ELF-1 (cell line): ENCODE measurements at regions not wholly inside any gene's neighbourhood (a gene's known extent, or its start where the extent isn't known, plus 50 kb on each side); places are given as distances from the start of the nearest gene placed in this dataset.
"Not testable (repeated sequence)": the region's sequence is repeated elsewhere in the genome, so short reads cannot be mapped to it uniquely, and the experiment has no call there.

ENCODE experiments used
- DNase-seq: peaks from one replicate; pipeline ENCODE4 v3.0.0-alpha.2; 2016; ENCODE audit warnings: low read depth, low spot score

DNA sequence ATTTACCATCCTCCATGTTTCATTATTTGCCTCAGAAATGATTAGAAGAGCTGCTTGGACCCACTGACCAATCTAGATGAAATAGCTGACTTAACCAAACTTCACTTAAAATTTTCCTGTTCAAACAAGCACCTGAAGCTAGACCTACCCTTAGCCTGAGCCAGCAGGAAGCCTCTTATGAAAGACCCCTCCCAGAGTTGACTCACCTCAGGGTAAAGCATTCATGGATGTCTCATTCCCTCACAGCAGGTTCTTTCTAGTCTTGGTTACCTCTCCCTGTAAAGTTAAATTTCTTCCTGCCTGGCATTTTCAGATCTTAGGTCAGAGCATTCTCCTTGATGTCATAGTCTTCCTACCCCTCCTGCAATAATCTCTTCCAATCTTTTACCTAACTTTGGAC is 1209.8 kb downstream of the FLRT2 start:
- no peak for DNase-seq

DNA sequence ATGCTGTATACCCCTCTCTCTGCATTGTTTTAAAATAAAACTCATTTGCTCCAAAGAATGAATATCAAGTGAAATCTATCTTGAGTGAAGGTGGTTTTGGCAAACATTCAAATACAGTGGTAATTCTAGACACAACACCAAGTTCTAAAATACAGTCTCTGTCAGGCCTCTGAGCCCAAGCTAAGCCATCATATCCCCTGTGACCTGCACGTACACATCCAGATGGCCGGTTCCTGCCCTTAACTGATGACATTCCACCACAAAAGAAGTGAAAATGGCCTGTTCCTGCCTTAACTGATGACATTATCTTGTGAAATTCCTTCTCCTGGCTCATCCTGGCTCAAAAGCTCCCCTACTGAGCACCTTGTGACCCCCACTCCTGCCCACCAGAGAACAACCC is 1201.5 kb downstream of the FLRT2 start:
- DNase-seq: not testable (repeated sequence)

GRCh38 chr14:86723254-86723624 is 1193.3 kb downstream of the FLRT2 start:
- DNase-seq: no peak

GRCh38 chr14:86722612-86723253 is 1192.8 kb downstream of the FLRT2 start:
- DNase-seq: no peak

- no peak for DNase-seq
Measured at GRCh38 chr14:86714575-86714974, 1184.6 kb downstream of the FLRT2 start.

- DNase-seq: no peak
Measured at GRCh38 chr14:86714153-86714552, 1184.2 kb downstream of the FLRT2 start.

- peak; percentile 1 for DNase-seq
Measured at GRCh38 chr14:86712727-86713126, 1182.8 kb downstream of the FLRT2 start.

GRCh38 chr14:86712176-86712575 is 1182.2 kb downstream of the FLRT2 start:
- DNase-seq: no peak

DNA sequence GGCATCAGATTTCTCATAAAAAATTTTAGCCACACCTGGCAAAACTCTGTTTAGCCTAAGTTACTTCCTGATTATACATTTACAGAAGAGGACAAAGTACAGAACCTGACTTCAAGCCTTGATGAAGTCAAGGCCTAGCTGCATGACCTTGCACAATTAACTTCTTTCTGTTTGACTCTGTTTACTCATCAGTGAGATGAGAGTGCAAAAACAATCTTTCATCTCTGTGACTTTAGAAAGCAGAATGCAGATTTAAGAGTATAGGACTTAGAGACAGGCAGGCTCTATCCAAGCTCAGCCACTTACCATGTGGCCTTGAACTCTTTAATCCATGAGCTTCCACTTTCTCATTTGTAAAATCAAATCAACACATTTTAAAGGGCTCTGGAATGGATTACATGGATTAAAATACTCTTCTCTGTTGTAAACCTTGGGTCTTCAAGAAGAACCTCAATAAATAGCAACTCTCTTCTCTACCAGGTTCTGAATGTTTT is 1178.9 kb downstream of the FLRT2 start:
- DNase-seq: no peak

DNA sequence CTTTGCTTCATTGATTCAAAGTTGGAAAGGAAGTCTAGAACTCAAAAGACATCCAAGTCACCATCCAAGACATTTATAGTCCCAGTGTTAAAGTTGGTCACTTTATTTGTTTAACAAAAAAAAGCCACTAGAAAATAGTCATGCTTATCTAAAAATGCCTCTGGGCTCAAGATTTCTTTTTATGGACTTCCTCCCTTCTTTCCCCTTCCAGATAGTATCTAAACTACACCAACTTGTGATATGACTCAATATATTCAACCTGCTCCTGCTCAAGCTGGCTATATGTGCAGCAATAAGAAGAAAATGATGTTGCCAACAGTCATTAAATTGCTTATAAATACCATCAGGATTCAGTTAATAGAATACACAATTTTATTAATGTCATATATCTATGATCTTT is 1177.1 kb downstream of the FLRT2 start:
- DNase-seq: no peak

DNA sequence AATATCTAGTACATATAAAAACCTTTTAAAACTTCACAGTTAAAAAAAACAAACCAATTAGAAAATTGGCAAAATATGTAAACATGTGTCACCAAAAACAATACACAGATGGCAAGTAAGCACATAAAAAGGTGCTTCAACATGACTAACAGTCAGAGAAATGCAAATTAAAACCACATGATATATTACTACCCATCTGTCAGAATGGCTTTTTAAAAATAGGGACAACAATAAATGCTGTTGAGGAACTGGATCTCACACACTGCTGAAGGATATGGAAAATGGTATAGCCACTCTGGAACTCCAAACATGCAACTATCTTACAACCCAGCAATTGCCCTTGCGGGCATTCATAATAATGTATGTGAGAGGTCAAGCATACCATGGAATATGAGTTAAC is 1153.6 kb downstream of the FLRT2 start:
- DNase-seq: no peak

GRCh38 chr14:86675059-86675458 is 1145.1 kb downstream of the FLRT2 start:
- no peak for DNase-seq

GRCh38 chr14:86673523-86673969 is 1143.6 kb downstream of the FLRT2 start:
- DNase-seq: no peak

DNA sequence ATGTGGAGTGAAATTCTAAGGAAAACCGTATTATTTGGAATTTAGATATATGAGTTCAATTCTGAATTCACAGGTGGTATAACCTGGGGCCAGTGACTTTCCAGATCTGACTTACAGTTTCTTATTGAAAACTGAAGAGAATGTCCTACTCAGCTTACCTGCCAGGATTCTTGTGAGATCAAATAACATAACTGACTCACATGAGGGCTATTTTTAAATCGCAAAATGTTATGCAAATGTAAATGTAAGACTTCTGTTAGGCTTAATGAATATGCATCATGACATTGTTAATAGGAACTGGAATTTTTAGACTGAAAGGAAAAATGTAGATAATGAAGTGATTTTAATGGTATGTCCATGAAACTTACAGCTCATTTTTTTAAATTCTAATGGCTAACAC is 1142.1 kb downstream of the FLRT2 start:
- DNase-seq: no peak

- DNase-seq: no peak
Measured at GRCh38 chr14:86665975-86666374, 1136.0 kb downstream of the FLRT2 start.

- DNase-seq: no peak
Measured at GRCh38 chr14:86662334-86662733, 1132.4 kb downstream of the FLRT2 start.

- peak; percentile 68 for DNase-seq
Measured at GRCh38 chr14:86654558-86655184, 1124.7 kb downstream of the FLRT2 start.

DNA sequence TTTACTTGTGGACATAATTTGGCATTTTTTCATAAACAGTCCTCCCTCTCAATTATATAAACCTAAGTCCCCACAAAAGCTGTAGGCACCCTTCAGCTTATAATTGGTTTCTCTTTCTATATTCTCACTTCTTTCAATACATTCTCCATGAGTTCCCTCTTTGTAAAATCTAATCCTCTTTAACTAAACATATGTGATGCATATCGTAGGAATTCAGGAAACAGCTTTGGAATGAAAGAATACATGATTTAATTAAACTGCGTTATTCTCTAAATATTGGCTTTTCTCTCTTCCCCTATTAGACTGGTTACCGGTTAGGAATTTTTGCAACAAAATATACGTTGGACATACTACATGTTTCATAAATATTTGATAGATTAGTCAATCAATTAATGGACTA is 1122.6 kb downstream of the FLRT2 start:
- no peak for DNase-seq

DNA sequence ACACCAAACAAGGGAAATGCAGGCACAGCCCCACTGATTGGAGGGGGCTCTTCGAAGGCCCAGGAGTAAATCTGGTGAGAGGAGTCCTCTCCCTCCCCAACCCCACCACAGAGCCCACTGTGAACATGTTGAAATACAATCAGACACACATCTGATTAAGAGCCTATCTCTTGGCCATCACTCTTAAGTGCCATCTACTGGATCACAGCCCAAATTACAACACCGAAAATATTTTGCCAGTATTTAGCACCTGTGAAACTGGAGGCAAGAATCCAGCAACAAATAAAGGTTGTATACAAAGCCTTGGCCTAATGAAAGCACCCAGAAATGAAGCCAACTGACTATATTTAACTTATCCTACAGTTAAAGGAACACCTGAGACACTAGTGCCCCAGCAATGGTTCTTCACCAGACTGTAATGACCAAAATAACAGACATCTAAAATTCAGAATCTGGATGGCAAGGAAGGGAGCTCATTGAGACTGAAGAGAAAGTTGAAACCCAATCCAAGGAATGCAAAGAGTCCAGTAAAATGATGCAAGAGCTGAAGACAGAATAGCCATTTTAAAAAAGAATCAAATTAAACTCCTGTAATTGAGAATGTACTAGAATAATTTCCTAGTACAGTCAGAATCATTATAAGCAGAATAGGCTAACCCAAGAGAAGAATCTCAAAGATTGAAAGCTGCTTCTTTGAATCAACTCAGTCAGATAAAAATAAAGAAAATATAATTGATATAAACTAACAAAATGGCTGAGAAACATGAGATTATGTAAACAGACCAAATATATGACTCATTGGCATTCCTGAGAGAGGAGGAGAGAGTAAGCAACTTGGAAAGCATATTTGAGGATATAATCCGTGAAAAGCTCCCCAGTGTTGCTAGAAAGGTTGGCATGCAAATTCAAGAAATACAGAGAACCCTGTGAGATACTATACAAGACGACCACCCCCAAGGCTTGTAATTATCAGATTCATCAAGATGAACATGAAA is 1117.0 kb downstream of the FLRT2 start:
- DNase-seq: peak; percentile 10

- DNase-seq: no peak
Measured at GRCh38 chr14:86646125-86646524, 1116.2 kb downstream of the FLRT2 start.

- no peak for DNase-seq
Measured at GRCh38 chr14:86641310-86641709, 1111.4 kb downstream of the FLRT2 start.

- no peak for DNase-seq
Measured at GRCh38 chr14:86640288-86640687, 1110.3 kb downstream of the FLRT2 start.
